ENCODE measurements at regions not wholly inside any gene's neighbourhood (a gene's known extent, or its start where the extent isn't known, plus 50 kb on each side); places are given as distances from the start of the nearest gene placed in this dataset.
A peak's percentile ranks its signal among the peaks of the same experiment; 100 is the strongest.
"Not testable (repeated sequence)": the region's sequence is repeated elsewhere in the genome, so short reads cannot be mapped to it uniquely, and the experiment has no call there.

GRCh38 chr6:138662471-138662870, 111.1 kb upstream of the CCDC28A start:
- no peak for DNase-seq (ENCODE audit: low spot score)

GRCh38 chr6:138663892-138664291, 109.7 kb upstream of the CCDC28A start:
- DNase-seq (ENCODE audit: low spot score) = no peak

- no peak for DNase-seq (ENCODE audit: low spot score)
These were observed 108.8 kb upstream of the CCDC28A start for GRCh38 chr6:138664745-138665144.

- DNase-seq (ENCODE audit: low spot score) = no peak
These were observed 106.9 kb upstream of the CCDC28A start for GRCh38 chr6:138666636-138667035.

GRCh38 chr6:138667408-138667807, 106.2 kb upstream of the CCDC28A start:
- no peak for DNase-seq (ENCODE audit: low spot score)

GRCh38 chr6:138671351-138671750, 102.2 kb upstream of the CCDC28A start:
- DNase-seq (ENCODE audit: low spot score) = no peak

- peak; percentile 29 for DNase-seq (ENCODE audit: low spot score)
These were observed 100.1 kb upstream of the CCDC28A start for GRCh38 chr6:138673346-138674014.

GRCh38 chr6:138674444-138674843, 99.1 kb upstream of the CCDC28A start:
- not testable (repeated sequence) for DNase-seq (ENCODE audit: low spot score)

- DNase-seq (ENCODE audit: low spot score) = no peak
These were observed 96.0 kb upstream of the CCDC28A start for GRCh38 chr6:138677538-138677937.

- DNase-seq (ENCODE audit: low spot score) = no peak
These were observed 95.4 kb upstream of the CCDC28A start for GRCh38 chr6:138678168-138678567.

- DNase-seq (ENCODE audit: low spot score) = no peak
These were observed 93.5 kb upstream of the CCDC28A start for GRCh38 chr6:138680085-138680484.

GRCh38 chr6:138681627-138682026, 91.9 kb upstream of the CCDC28A start:
- DNase-seq (ENCODE audit: low spot score) = no peak

- DNase-seq (ENCODE audit: low spot score) = no peak
These were observed 90.7 kb upstream of the CCDC28A start for GRCh38 chr6:138682704-138683527.

- DNase-seq (ENCODE audit: low spot score) = no peak
These were observed 88.3 kb upstream of the CCDC28A start for GRCh38 chr6:138685257-138685656.

- no peak for DNase-seq (ENCODE audit: low spot score)
These were observed 87.8 kb upstream of the CCDC28A start for GRCh38 chr6:138685781-138686180.

GRCh38 chr6:138688580-138688979, 85.0 kb upstream of the CCDC28A start:
- no peak for DNase-seq (ENCODE audit: low spot score)

- no peak for DNase-seq (ENCODE audit: low spot score)
These were observed 83.7 kb upstream of the CCDC28A start for GRCh38 chr6:138689849-138690248.

- DNase-seq (ENCODE audit: low spot score) = no peak
These were observed 82.5 kb upstream of the CCDC28A start for GRCh38 chr6:138690975-138691594.

GRCh38 chr6:138691595-138692057, 81.9 kb upstream of the CCDC28A start:
- DNase-seq (ENCODE audit: low spot score) = peak; percentile 72

- peak; percentile 97 for DNase-seq (ENCODE audit: low spot score)
These were observed 81.3 kb upstream of the CCDC28A start for GRCh38 chr6:138692058-138692977.

GRCh38 chr6:138692978-138693909, 80.3 kb upstream of the CCDC28A start:
- DNase-seq (ENCODE audit: low spot score) = peak; percentile 83

Measured in GM03348 (cell line).